Astrocyte of the spinal cord (primary cell): ENCODE measurements at regions not wholly inside any gene's neighbourhood (a gene's known extent, or its start where the extent isn't known, plus 50 kb on each side); places are given as distances from the start of the nearest gene placed in this dataset.
A peak's percentile ranks its signal among the peaks of the same experiment; 100 is the strongest.
"Not testable (repeated sequence)": the region's sequence is repeated elsewhere in the genome, so short reads cannot be mapped to it uniquely, and the experiment has no call there.

Experiments used
- DNase-seq: peaks from one replicate; pipeline ENCODE4 v3.0.0; 2011; ENCODE audit warnings: low read depth, low spot score
- H3K4me3 ChIP-seq: 2 replicates; pipeline ENCODE4 v1.5.1; 2011; ENCODE audit warnings: low read depth, mild to moderate bottlenecking, low read length, moderate library complexity
- CTCF ChIP-seq: IDR thresholded peaks from 2 replicates; pipeline ENCODE4 v1.5.1; 2012; ENCODE audit warnings: low read depth, mild to moderate bottlenecking, low read length, inconsistent platforms
- in situ Hi-C: cut with HindIII; loops from 2 replicates; pipeline ENCODE4 v1.10.0; 2017; ENCODE audit warnings: low sequenced_read_pairs

GRCh38 chr12:61232040-61232439 is 1028.2 kb upstream of the USP15 start:
- in situ Hi-C loops, result no loop called here
- no peak for DNase-seq
- no peak overlapping the region for H3K4me3 ChIP-seq
- TF ChIP-seq CTCF, result no peak

GRCh38 chr12:61250303-61250702 is 1009.9 kb upstream of the USP15 start:
- no peak for DNase-seq
- H3K4me3 ChIP-seq, result no peak overlapping the region
- TF ChIP-seq CTCF, result no peak
- in situ Hi-C loops, result no loop called here

- DNase-seq, result no peak
- H3K4me3 ChIP-seq, result no peak overlapping the region
- no peak for TF ChIP-seq CTCF
- in situ Hi-C loops, result no loop called here
Observed at GRCh38 chr12:61251076-61251475, 1009.1 kb upstream of the USP15 start.

- TF ChIP-seq CTCF, result no peak
- H3K4me3 ChIP-seq, result no peak overlapping the region
- DNase-seq, result no peak
- in situ Hi-C loops, result no loop called here
Observed at GRCh38 chr12:61254225-61254624, 1006.0 kb upstream of the USP15 start.

- H3K4me3 ChIP-seq, DNase-seq, in situ Hi-C loops: not testable (repeated sequence)
Observed at GRCh38 chr12:61264294-61264693, 995.9 kb upstream of the USP15 start.

- no peak for TF ChIP-seq CTCF
- no peak for DNase-seq
- in situ Hi-C loops, result no loop called here
- no peak overlapping the region for H3K4me3 ChIP-seq
Observed at GRCh38 chr12:61267474-61267873, 992.7 kb upstream of the USP15 start.

- in situ Hi-C loops, result no loop called here
- no peak for TF ChIP-seq CTCF
- H3K4me3 ChIP-seq, result no peak overlapping the region
- DNase-seq, result peak; percentile 41
Observed at GRCh38 chr12:61272441-61272840, 987.8 kb upstream of the USP15 start.
